Liver (tissue), 7 donors: ENCODE measurements at regions not wholly inside any gene's neighbourhood (a gene's known extent, or its start where the extent isn't known, plus 50 kb on each side); places are given as distances from the start of the nearest gene placed in this dataset.

Source experiments
- DNase-seq: peaks from one replicate; pipeline ENCODE4 v3.0.0-alpha.2; 2017; ENCODE audit warnings: low spot score
- H3K27ac ChIP-seq, 2 donors: one replicate each; pipeline ENCODE4 v1.7.0; 2013; ENCODE audit warnings: inconsistent platforms in 2 of 2, low read length in 2 of 2, control low read depth in 1 of 2, low read depth in 1 of 2, mild to moderate bottlenecking in 1 of 2
- H3K27me3 ChIP-seq, 4 donors: one replicate each; pipeline versions ENCODE4 v1.6.1 to v1.7.0; 2013; ENCODE audit warnings: low read length in 3 of 4, inconsistent platforms in 1 of 4, mild to moderate bottlenecking in 1 of 4, moderate library complexity in 1 of 4; ENCODE audit not compliant: control insufficient read depth in 4 of 4, insufficient read depth in 4 of 4
- H3K36me3 ChIP-seq, 4 donors: one replicate each; pipeline versions ENCODE4 v1.6.1 to v1.7.0; 2013; ENCODE audit warnings: low read length in 3 of 4, mild to moderate bottlenecking in 3 of 4, low read depth in 1 of 4, moderate library complexity in 1 of 4; ENCODE audit not compliant: control insufficient read depth in 4 of 4, insufficient read depth in 3 of 4
- H3K4me1 ChIP-seq, 4 donors: one replicate each; pipeline versions ENCODE4 v1.6.1 to v1.7.0; 2013; ENCODE audit warnings: low read length in 3 of 4, mild to moderate bottlenecking in 3 of 4, moderate library complexity in 1 of 4; ENCODE audit not compliant: control insufficient read depth in 4 of 4, insufficient read depth in 4 of 4
- H3K4me3 ChIP-seq, 3 donors: one replicate each; pipeline versions ENCODE4 v1.6.1 to v1.7.0; 2013; ENCODE audit warnings: low read length in 3 of 3, control low read depth in 1 of 3, low read depth in 1 of 3, mild to moderate bottlenecking in 1 of 3
- H3K9ac ChIP-seq, 2 donors: one replicate each; pipeline ENCODE4 v1.7.0; 2013; ENCODE audit warnings: low read length in 2 of 2, mild to moderate bottlenecking in 2 of 2, moderate library complexity in 2 of 2, control low read depth in 1 of 2, low read depth in 1 of 2
- H3K9me3 ChIP-seq, 4 donors: one replicate each; pipeline versions ENCODE4 v1.6.1 to v1.7.0; 2013; ENCODE audit warnings: low read length in 3 of 4; ENCODE audit not compliant: control insufficient read depth in 4 of 4
- EGR1 ChIP-seq, 2 donors: IDR thresholded peaks; 2 replicates each; pipeline ENCODE4 v1.6.1; 2016 to 2018; ENCODE audit warnings: antibody characterized with exemption in 2 of 2, low read depth in 2 of 2
- FOXA1 ChIP-seq: IDR thresholded peaks from 2 replicates; pipeline ENCODE4 v1.6.1; 2016; ENCODE audit warnings: antibody characterized with exemption
- FOXA2 ChIP-seq: IDR thresholded peaks from 2 replicates; pipeline ENCODE4 v1.6.1; 2016; ENCODE audit warnings: antibody characterized with exemption
- GABPA ChIP-seq, 2 donors: IDR thresholded peaks in 1 of 2; conservative IDR thresholded peaks in 1 of 2; 2 replicates each; pipeline ENCODE4 v1.6.1; 2016; ENCODE audit warnings: antibody characterized with exemption in 2 of 2, mild to moderate bottlenecking in 1 of 2, moderate library complexity in 1 of 2
- HNF4A ChIP-seq, 2 donors: conservative IDR thresholded peaks; 2 replicates each; pipeline ENCODE4 v1.6.1; 2016; ENCODE audit warnings: antibody characterized with exemption in 2 of 2, mild to moderate bottlenecking in 2 of 2
- HNF4G ChIP-seq: IDR thresholded peaks from 2 replicates; pipeline ENCODE4 v1.6.1; 2016; ENCODE audit warnings: antibody characterized with exemption
- JUND ChIP-seq, 2 donors: IDR thresholded peaks; 2 replicates each; pipeline ENCODE4 v1.6.1; 2016; ENCODE audit warnings: antibody characterized with exemption in 2 of 2
- MAX ChIP-seq: IDR thresholded peaks from 2 replicates; pipeline ENCODE4 v1.6.1; 2016; ENCODE audit warnings: antibody characterized with exemption
- NR2F2 ChIP-seq: IDR thresholded peaks from 2 replicates; pipeline ENCODE4 v1.6.1; 2016; ENCODE audit warnings: antibody characterized with exemption
- RAD21 ChIP-seq, 2 donors: IDR thresholded peaks; 2 replicates each; pipeline ENCODE4 v1.6.1; 2016; ENCODE audit warnings: antibody characterized with exemption in 2 of 2, mild to moderate bottlenecking in 2 of 2
- RXRA ChIP-seq, 2 donors: IDR thresholded peaks; 2 replicates each; pipeline ENCODE4 v1.6.1; 2017 to 2018; ENCODE audit warnings: antibody characterized with exemption in 2 of 2, mild to moderate bottlenecking in 1 of 2
- SP1 ChIP-seq: IDR thresholded peaks from 2 replicates; pipeline ENCODE4 v1.6.1; 2018; ENCODE audit warnings: antibody characterized with exemption, mild to moderate bottlenecking
- TAF1 ChIP-seq: conservative IDR thresholded peaks from 2 replicates; pipeline ENCODE4 v1.6.1; 2016; ENCODE audit warnings: antibody characterized with exemption, mild to moderate bottlenecking
- YY1 ChIP-seq: IDR thresholded peaks from 2 replicates; pipeline ENCODE4 v1.6.1; 2016; ENCODE audit warnings: antibody characterized with exemption, mild to moderate bottlenecking
- ZBTB33 ChIP-seq: IDR thresholded peaks from 2 replicates; pipeline ENCODE4 v1.6.1; 2016; ENCODE audit warnings: antibody characterized with exemption
- WGBS: extraction: QIAGEN DNeasy Blood & Tissue Kit; methylation state at CpG from one replicate; pipeline ENCODE4 v1.1.7; 2013; 5-methylcytosine and 5-hydroxymethylcytosine counted together
- TF ChIP-seq, protein P1 (sequence below): IDR thresholded peaks from 2 replicates; pipeline ENCODE4 v1.6.1; 2016; ENCODE audit warnings: antibody characterized with exemption
- TF ChIP-seq, protein P2 (sequence below): IDR thresholded peaks from 2 replicates; pipeline ENCODE4 v1.6.1; 2016; ENCODE audit warnings: antibody characterized with exemption, mild to moderate bottlenecking
- donor health status: healthy.
- donor health status: healthy.
- donor health status: healthy.
- donor health status: healthy.

- TF ChIP-seq HNF4A (conservative IDR thresholded peaks at IDR 0.05) (no peak), JUND (IDR thresholded peaks at IDR 0.05) (no peak), GABPA (IDR thresholded peaks at IDR 0.05 in 1 of 2, conservative IDR thresholded peaks at IDR 0.05 in 1 of 2) (no peak)
Observed at GRCh38 chr6:169406034-169406433, 152.4 kb upstream of the THBS2 start (continued).

GRCh38 chr6:169404828-169405227 is 151.2 kb upstream of the THBS2 start:
- no peak for TF ChIP-seq SP1
- TF ChIP-seq ZBTB33, result no peak
- no peak for TF ChIP-seq HNF4A (conservative IDR thresholded peaks at IDR 0.05)
- no peak for TF ChIP-seq GABPA (IDR thresholded peaks at IDR 0.05 in 1 of 2, conservative IDR thresholded peaks at IDR 0.05 in 1 of 2)
- TF ChIP-seq NR2F2, result no peak
- TF ChIP-seq RAD21 (IDR thresholded peaks at IDR 0.05), result no peak
- TF ChIP-seq RXRA (IDR thresholded peaks at IDR 0.05), result no peak
- no peak for TF ChIP-seq FOXA2
- no peak for TF ChIP-seq JUND (IDR thresholded peaks at IDR 0.05)
- H3K9ac ChIP-seq, result no peak overlapping the region
- WGBS, result 89% methylated on average over 6 of the region's 6 CpGs
- no peaks in the 10 kb centered on the region for H3K36me3 ChIP-seq
- no peak overlapping the region for H3K4me3 ChIP-seq
- DNase-seq, result no peak
- H3K27me3 ChIP-seq, result no peaks in the 10 kb centered on the region
- H3K27ac ChIP-seq, result no peak overlapping the region
- no peaks in the 10 kb centered on the region for H3K4me1 ChIP-seq
- no peaks in the 10 kb centered on the region for H3K9me3 ChIP-seq

GRCh38 chr6:169398342-169399105 is 144.9 kb upstream of the THBS2 start:
- H3K4me1 ChIP-seq, result no peaks in the 10 kb centered on the region
- no peak overlapping the region for H3K9ac ChIP-seq
- H3K36me3 ChIP-seq, result no peaks in the 10 kb centered on the region
- 77% methylated on average over 14 of the region's 14 CpGs for WGBS
- H3K9me3 ChIP-seq, result no peaks in the 10 kb centered on the region
- H3K27ac ChIP-seq, result no peak overlapping the region
- DNase-seq, result no peak
- TF ChIP-seq RAD21 (IDR thresholded peaks at IDR 0.05), result no peak
- TF ChIP-seq FOXA2, result no peak
- TF ChIP-seq, protein P1, sequence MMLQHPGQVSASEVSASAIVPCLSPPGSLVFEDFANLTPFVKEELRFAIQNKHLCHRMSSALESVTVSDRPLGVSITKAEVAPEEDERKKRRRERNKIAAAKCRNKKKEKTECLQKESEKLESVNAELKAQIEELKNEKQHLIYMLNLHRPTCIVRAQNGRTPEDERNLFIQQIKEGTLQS, result no peak
- no peak for TF ChIP-seq EGR1 (IDR thresholded peaks at IDR 0.05; ENCODE audit: low read depth in 2 of 2)
- TF ChIP-seq RXRA (IDR thresholded peaks at IDR 0.05), result no peak
- TF ChIP-seq HNF4A (conservative IDR thresholded peaks at IDR 0.05), result no peak
- TF ChIP-seq HNF4G, result no peak
- TF ChIP-seq NR2F2, result no peak
- no peak for TF ChIP-seq GABPA (IDR thresholded peaks at IDR 0.05 in 1 of 2, conservative IDR thresholded peaks at IDR 0.05 in 1 of 2)
- TF ChIP-seq TAF1, result no peak
- no peak for TF ChIP-seq MAX
- TF ChIP-seq ZBTB33, result no peak
- no peak for TF ChIP-seq YY1
- TF ChIP-seq, protein P2, sequence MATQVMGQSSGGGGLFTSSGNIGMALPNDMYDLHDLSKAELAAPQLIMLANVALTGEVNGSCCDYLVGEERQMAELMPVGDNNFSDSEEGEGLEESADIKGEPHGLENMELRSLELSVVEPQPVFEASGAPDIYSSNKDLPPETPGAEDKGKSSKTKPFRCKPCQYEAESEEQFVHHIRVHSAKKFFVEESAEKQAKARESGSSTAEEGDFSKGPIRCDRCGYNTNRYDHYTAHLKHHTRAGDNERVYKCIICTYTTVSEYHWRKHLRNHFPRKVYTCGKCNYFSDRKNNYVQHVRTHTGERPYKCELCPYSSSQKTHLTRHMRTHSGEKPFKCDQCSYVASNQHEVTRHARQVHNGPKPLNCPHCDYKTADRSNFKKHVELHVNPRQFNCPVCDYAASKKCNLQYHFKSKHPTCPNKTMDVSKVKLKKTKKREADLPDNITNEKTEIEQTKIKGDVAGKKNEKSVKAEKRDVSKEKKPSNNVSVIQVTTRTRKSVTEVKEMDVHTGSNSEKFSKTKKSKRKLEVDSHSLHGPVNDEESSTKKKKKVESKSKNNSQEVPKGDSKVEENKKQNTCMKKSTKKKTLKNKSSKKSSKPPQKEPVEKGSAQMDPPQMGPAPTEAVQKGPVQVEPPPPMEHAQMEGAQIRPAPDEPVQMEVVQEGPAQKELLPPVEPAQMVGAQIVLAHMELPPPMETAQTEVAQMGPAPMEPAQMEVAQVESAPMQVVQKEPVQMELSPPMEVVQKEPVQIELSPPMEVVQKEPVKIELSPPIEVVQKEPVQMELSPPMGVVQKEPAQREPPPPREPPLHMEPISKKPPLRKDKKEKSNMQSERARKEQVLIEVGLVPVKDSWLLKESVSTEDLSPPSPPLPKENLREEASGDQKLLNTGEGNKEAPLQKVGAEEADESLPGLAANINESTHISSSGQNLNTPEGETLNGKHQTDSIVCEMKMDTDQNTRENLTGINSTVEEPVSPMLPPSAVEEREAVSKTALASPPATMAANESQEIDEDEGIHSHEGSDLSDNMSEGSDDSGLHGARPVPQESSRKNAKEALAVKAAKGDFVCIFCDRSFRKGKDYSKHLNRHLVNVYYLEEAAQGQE, result no peak
- no peak for TF ChIP-seq FOXA1
- no peak for TF ChIP-seq SP1
- H3K27me3 ChIP-seq, result no peaks in the 10 kb centered on the region
- no peak overlapping the region for H3K4me3 ChIP-seq
